SIG-M5 treated with dmso at 0.1 percent for 504 hours (cell line): ENCODE measurements at regions not wholly inside any gene's neighbourhood (a gene's known extent, or its start where the extent isn't known, plus 50 kb on each side); places are given as distances from the start of the nearest gene placed in this dataset.

Experiments
- DNase-seq: peaks from one replicate; lab custom pipeline; 2025; ENCODE audit not compliant: unreplicated experiment; lab: John Stamatoyannopoulos, UW

GRCh38 chr14:98375566-98375965 lies 896.4 kb downstream of the BCL11B start:
- no peak for DNase-seq

DNA sequence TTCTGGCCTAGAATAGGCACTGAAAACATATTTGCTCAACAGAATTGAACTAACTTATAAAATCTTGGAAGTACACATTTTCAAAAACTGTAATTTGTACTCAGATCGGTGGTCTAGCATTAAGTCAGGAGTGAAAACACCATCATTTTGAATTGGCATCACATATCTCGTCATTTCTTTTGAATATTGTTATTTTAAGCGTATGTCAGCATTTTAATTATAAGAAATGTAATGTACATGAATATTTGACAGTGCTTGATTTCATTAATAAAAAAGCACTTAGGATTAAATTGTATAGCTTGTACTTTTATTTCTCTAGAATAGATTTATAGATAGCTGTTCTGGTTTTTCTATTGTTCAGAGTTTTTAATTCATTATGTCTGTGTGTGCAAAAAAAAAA lies 892.2 kb downstream of the BCL11B start:
- no peak for DNase-seq

GRCh38 chr14:98382662-98383061 lies 889.3 kb downstream of the BCL11B start:
- DNase-seq: no peak

DNA sequence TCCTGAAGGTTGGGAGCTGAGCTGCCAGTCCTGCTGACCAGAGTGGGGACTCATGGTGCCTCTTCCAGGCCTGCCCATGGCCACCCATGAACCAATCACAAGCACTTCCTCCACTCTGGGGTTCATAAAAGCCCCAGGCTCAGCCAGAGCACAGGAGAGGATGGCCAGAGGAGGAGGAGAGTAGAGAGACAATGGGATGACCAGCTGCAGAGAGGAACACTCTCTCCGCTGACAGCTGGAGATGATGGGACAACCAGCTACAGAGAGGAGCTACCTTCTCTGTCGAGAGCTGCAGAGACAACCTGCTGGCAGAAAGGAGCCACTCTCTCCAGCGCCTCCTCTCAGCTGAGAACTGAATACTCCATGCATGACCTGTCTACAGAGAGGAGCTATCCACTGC lies 886.1 kb downstream of the BCL11B start:
- DNase-seq: no peak

DNA sequence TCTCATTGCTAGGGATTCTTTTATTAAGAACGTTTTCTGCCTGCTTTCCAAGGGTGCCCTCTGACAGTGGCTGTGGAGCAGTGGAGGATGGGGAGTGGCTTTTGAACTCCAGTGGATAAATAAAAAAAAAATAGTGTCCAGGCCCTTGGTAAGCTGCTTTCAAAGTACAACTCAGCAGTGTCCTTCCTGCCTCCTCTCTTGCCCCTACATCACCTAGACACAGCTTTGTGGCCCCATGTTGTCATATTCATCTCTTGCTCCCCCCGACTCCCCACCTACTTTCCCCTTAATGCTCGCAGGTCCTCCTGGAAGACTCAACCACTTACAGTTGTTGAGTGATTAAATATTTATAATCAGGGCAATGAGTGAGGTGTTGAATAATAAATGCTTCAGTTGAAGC lies 880.9 kb downstream of the BCL11B start:
- no peak for DNase-seq

DNA sequence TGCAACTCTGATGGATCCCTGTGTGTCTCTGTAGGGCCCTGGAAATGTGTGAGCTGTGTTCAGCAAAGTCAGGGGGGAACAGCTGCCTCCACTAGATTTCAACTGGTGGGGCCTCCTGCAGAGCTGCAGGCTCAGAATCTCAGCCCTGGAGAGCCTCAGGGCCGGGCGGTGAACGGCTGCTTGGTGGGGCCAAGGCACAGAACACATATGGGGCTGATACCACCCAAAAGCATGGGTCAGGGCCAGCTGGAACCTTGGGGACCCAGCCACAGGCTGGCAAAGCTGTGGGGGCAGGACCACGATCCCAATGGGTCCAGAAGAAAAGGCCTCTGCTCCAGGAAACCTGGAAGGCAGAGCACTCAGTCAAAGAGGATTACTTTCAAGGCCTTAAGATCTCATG lies 878.5 kb downstream of the BCL11B start:
- DNase-seq: no peak

GRCh38 chr14:98404811-98405210 lies 867.2 kb downstream of the BCL11B start:
- no peak for DNase-seq

- no peak for DNase-seq
These were observed 863.9 kb downstream of the BCL11B start for GRCh38 chr14:98408024-98408555.

DNA sequence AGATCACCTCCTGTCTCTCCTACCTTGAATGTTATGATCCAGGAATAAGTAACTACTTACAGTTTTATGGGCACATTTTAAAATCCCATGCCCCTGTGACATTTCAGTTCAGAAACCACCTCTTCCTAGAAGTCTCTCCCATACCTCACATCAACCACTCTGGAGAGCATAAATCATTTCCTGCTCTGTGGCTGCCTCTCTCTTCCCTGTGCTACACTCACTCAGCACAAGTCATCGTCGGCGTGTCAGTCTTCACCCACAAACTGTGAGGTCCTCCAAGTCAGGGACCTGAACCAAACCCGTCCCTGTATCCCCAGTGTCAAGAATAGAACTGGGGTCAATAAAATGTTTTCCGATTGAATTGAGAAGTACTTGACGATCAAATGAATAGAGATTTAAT lies 863.3 kb downstream of the BCL11B start:
- no peak for DNase-seq

- no peak for DNase-seq
These were observed 860.8 kb downstream of the BCL11B start for GRCh38 chr14:98411154-98411553.

DNA sequence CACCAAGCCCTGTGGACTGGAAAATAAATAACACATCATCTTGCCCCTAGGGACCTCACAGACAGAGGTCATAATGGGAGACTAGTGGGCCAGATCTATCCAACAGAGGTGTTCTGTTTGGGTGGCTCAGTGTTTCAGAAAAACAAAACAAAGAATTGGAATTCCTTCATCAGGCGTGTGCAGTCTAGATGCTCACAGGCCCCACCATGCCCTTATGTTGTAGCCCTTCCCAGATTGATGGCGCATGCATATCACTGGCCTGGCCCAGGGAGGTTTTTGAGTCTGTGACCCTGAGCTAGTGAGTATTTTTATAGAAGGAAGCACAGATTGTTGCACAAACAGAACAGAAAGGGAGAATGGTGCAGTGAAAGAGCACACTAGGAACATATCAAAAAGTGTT lies 859.6 kb downstream of the BCL11B start:
- no peak for DNase-seq

- no peak for DNase-seq
These were observed 856.2 kb downstream of the BCL11B start for GRCh38 chr14:98415766-98416165.

- no peak for DNase-seq
These were observed 855.0 kb downstream of the BCL11B start for GRCh38 chr14:98417001-98417400.

GRCh38 chr14:98428483-98428994 lies 843.5 kb downstream of the BCL11B start:
- no peak for DNase-seq

- no peak for DNase-seq
These were observed 838.6 kb downstream of the BCL11B start for GRCh38 chr14:98433436-98433835.

GRCh38 chr14:98437113-98437512 lies 834.9 kb downstream of the BCL11B start:
- DNase-seq: no peak

DNA sequence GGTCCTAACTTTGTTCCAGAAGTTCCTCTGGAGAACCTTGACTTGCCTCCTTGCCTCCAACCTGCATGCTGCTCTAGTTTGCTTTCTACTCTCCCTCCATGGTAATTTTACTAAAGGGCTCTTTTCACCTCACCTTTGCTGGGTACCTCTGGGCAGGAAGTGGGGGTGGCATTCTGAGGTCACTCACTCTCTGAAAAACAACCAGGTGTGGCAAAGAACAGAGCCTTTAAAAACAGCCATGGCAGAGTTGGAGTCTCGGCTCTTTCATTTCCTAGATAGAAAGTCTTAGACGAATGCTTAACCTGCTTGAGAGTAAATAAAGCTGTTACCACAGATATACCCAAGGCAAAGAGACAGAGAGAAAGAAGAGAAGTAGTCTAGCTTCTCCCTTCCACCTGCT lies 827.9 kb downstream of the BCL11B start:
- no peak for DNase-seq

DNA sequence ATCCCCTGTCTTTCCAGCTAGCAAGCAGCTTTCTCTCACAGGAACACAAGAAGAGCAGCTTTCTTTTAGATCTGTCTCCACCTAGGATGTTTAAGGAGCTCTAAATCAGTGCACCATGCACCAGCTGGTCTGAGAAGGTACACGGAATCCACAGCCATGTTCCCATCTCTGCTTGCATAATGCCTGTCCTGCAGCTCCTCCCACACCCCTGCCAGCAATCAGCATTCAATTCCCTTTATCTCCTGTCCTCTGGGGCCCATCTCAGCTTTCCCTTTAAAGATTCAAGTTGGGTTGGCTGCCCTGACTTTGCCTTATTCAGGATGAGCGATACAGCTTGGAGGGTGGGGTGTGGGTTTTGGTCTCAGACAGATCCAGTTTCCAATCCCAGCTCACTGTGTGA lies 826.3 kb downstream of the BCL11B start:
- no peak for DNase-seq

DNA sequence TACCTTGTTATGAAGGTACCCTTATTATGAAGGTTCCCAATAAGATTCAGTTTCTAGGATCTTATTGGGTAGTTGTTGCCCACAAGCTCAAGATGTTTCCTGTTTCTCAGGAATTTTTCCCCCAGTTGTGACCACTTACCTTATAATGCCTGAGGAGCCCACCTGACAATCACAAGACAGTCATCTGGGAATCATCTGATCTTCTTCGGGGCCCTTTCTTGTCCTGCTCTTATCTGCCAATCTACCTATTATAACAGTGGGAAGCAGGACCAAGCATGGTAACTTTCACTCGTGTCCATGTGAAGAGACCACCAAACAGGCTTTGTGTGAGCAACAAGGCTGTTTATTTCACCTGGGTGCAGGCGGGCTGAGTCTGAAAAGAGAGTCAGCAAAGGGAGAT lies 825.5 kb downstream of the BCL11B start:
- no peak for DNase-seq

DNA sequence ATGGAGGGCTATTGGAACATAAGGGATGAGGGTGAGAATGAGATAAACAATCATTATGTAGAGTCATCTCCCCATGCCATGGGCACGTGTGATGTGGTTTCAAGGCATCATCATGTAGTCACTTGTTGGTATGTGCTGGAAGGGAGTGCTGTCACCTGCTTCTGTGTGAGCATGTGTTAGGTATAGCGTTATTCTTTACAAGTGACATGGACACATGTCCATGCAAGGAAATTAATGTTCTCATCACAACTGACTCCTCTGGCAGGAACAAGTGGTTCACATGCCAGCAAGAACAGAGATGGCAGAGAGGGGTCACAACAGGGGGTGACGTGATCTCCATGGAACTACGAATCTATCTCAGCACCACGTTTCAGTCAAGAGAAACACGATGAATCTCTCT lies 815.8 kb downstream of the BCL11B start:
- no peak for DNase-seq

DNA sequence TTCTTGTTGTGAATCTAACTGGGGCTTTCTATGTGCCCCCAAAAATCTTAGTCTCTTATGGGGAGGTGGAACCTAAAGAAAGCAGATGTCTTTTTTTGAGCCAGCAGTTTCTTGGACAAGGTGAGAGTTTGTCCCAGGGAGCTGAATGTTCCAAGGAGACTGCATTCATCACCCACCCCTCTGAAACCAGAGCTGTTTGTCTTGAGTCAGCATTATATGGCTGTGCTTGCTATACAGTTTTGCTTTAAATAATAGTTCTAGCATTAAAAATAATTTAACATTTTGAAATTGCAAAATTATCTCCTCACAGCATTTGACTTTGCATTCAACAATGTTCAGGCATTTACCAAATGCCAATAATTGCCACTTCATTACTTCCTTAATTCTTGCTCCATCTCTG lies 813.3 kb downstream of the BCL11B start:
- DNase-seq: no peak

- no peak for DNase-seq
These were observed 809.1 kb downstream of the BCL11B start for GRCh38 chr14:98462908-98463307.

DNA sequence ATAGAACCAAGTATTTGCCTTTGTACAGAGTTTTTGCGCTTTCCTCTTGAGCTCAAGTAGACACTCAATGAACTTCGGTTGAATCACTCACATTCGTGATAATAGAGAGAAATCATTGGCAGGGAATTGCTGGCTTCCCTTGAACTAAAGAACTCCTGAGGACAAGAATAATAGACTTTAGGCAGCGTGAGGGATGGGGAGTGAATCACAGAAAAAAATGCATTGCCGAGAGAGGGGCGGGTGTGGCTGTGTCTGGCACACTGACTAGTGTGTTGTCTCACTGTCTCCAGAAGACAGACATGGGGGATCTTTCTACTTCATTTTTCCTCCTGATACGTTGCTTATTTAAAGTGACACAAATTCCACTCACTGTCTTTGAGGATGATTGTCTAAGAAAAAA lies 805.2 kb downstream of the BCL11B start:
- no peak for DNase-seq

DNA sequence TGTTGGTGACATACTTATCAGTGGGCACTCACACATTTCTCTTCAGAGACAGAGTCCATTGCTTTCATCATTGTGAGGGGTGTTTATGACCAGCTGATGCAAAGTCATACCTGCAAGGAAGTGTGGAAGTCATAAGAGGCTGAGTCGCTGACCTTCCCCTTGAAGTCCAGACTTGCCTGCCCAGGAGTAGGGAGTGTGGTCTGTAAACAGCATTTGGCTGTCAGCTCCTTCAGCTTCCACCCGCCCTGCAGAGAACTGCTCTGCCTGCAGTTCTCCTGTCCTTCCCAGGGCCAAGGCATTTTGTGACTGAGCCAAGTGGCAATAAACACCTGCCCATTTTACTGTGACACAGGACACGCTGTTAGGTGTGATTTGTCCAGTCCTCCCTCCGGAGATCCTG lies 801.3 kb downstream of the BCL11B start:
- DNase-seq: no peak
